ENCODE measurements at regions not wholly inside any gene's neighbourhood (a gene's known extent, or its start where the extent isn't known, plus 50 kb on each side); places are given as distances from the start of the nearest gene placed in this dataset.

GRCh38 chr6:138034229-138034628 lies 73.0 kb downstream of the PERP start:
- intact Hi-C loops (cut with micrococcal nuclease): no loop called here
- Histone ChIP-seq H3K27me3 (ENCODE audit: low read length) (no peaks in the 10 kb centered on the region), H3K27ac (ENCODE audit: low read length) (no peak overlapping the region), H3F3A (ENCODE audit: low read length, unreplicated experiment) (no peaks in the 10 kb centered on the region), H3K79me2 (ENCODE audit: low read length) (no peaks in the 10 kb centered on the region), H3K4me2 (ENCODE audit: low read length) (no peak overlapping the region), H3K9me3 (ENCODE audit: low read length) (no peaks in the 10 kb centered on the region), H2AFZ (ENCODE audit: low read length) (no peak overlapping the region), H3K9me2 (replicated peaks; ENCODE audit: low read length) (no peaks in the 10 kb centered on the region), H4K20me1 (ENCODE audit: low read length) (no peaks in the 10 kb centered on the region), H3K4me1 (ENCODE audit: insufficient read depth, low read length) (peaks cover 29% of the 10 kb centered on the region), H3K9ac (ENCODE audit: low read length) (no peak overlapping the region), H3K36me3 (ENCODE audit: low read depth, low read length) (no peaks in the 10 kb centered on the region), H3K4me3 (ENCODE audit: low read length) (no peak overlapping the region)
- POLR2A ChIA-PET (ENCODE audit: unreplicated experiment): no interaction called here
- CTCF ChIA-PET: no interaction called here
- ATAC-seq (no peak), DNase-seq (no peak)
- no peak for TF ChIP-seq CTCF (conservative IDR thresholded peaks at IDR 0.05; ENCODE audit: low read depth, low read length)
- TF ChIP-seq EZH2 (IDR thresholded peaks at IDR 0.05; ENCODE audit: low read length, unreplicated experiment): no peak
- no peak for TF ChIP-seq EZH2phosphoT487 (IDR thresholded peaks at IDR 0.05; ENCODE audit: borderline replicate concordance, low read length)
- no TSS peak for BruUV-seq (replicated peaks)

- BruUV-seq (replicated peaks): no TSS peak
- intact Hi-C loops (cut with micrococcal nuclease): no loop called here
Observed at GRCh38 chr6:138035070-138035469, 72.1 kb downstream of the PERP start.

More at GRCh38 chr6:138035070-138035469, 72.1 kb downstream of the PERP start:
- no peaks in the 10 kb centered on the region for H3F3A ChIP-seq (ENCODE audit: low read length, unreplicated experiment)
- peak overlapping the region; percentile 76 for H3K27ac ChIP-seq (ENCODE audit: low read length)
- TF ChIP-seq EZH2phosphoT487 (IDR thresholded peaks at IDR 0.05; ENCODE audit: borderline replicate concordance, low read length) (no peak), EZH2 (IDR thresholded peaks at IDR 0.05; ENCODE audit: low read length, unreplicated experiment) (no peak), CTCF (conservative IDR thresholded peaks at IDR 0.05; ENCODE audit: low read depth, low read length) (no peak)
- no peaks in the 10 kb centered on the region for H3K27me3 ChIP-seq (ENCODE audit: low read length)
- H3K4me2 ChIP-seq (ENCODE audit: low read length): peak overlapping the region; percentile 35; the same call in 1 of the 2 replicates
- ATAC-seq (no peak), DNase-seq (peak; percentile 21)
- ChIA-PET CTCF (no interaction called here), POLR2A (ENCODE audit: unreplicated experiment) (no interaction called here)
- H2AFZ ChIP-seq (ENCODE audit: low read length): no peak overlapping the region
- H3K4me1 ChIP-seq (ENCODE audit: insufficient read depth, low read length): peaks cover 29% of the 10 kb centered on the region
- no peaks in the 10 kb centered on the region for H3K9me3 ChIP-seq (ENCODE audit: low read length)
- H3K9ac ChIP-seq (ENCODE audit: low read length): peak overlapping the region; percentile 36; the same call in 1 of the 2 replicates
- no peaks in the 10 kb centered on the region for H3K79me2 ChIP-seq (ENCODE audit: low read length)
- no peaks in the 10 kb centered on the region for H4K20me1 ChIP-seq (ENCODE audit: low read length)
- no peaks in the 10 kb centered on the region for H3K36me3 ChIP-seq (ENCODE audit: low read depth, low read length)
- H3K4me3 ChIP-seq (ENCODE audit: low read length): no peak overlapping the region
- no peaks in the 10 kb centered on the region for H3K9me2 ChIP-seq (replicated peaks; ENCODE audit: low read length)
